A549 (cell line): ENCODE measurements at regions not wholly inside any gene's neighbourhood (a gene's known extent, or its start where the extent isn't known, plus 50 kb on each side); places are given as distances from the start of the nearest gene placed in this dataset.

Experiments
- BHLHE40 ChIP-seq: IDR thresholded peaks from 2 replicates; pipeline ENCODE4 v1.6.1; 2012; ENCODE audit warnings: low read depth, low read length, inconsistent platforms
- CEBPB ChIP-seq, 2 experiments: fragments of >200 bp in 1 of 2; sonication (Bioruptor Twin) in 1 of 2; formaldehyde crosslinking in 1 of 2; IDR thresholded peaks; 2 replicates each; pipeline ENCODE4 v1.6.1; 2012 to 2016
- CTCF ChIP-seq: fragments of >200 bp; sonication (Bioruptor Twin); formaldehyde crosslinking; IDR thresholded peaks from 3 replicates; pipeline ENCODE4 v1.5.1; 2016
- EP300 ChIP-seq, 2 experiments: fragments of >200 bp; sonication (Bioruptor Twin); formaldehyde crosslinking; IDR thresholded peaks; 2 replicates in 1 of 2; 3 replicates in 1 of 2; pipeline ENCODE4 v1.6.1; 2016 to 2017
- HDAC2 ChIP-seq: fragments of 200-600 bp; sonication (generic); IDR thresholded peaks from 2 replicates; pipeline ENCODE4 v1.6.1; 2016
- JUN ChIP-seq, 2 experiments: fragments of >200 bp; sonication (Bioruptor Twin); formaldehyde crosslinking; IDR thresholded peaks; 2 replicates in 1 of 2; 3 replicates in 1 of 2; pipeline ENCODE4 v1.6.1; 2016 to 2017
- JUNB ChIP-seq: fragments of >200 bp; sonication (Bioruptor Twin); formaldehyde crosslinking; IDR thresholded peaks from 2 replicates; pipeline ENCODE4 v1.6.1; 2016
- MYC ChIP-seq: IDR thresholded peaks from 2 replicates; pipeline ENCODE4 v1.6.1; 2012; ENCODE audit warnings: mild to moderate bottlenecking, inconsistent platforms, low read length, improper control_type of control experiment, borderline replicate concordance
- NR3C1 ChIP-seq: fragments of >200 bp; sonication (Bioruptor Twin); formaldehyde crosslinking; IDR thresholded peaks from 3 replicates; pipeline ENCODE4 v1.6.1; 2017
- POLR2A ChIP-seq: IDR thresholded peaks from 2 replicates; pipeline ENCODE4 v1.6.1; 2012; ENCODE audit warnings: mild to moderate bottlenecking, low read length
- RCOR1 ChIP-seq: fragments of 150-350 bp; IDR thresholded peaks from 2 replicates; pipeline ENCODE4 v1.6.1; 2014; ENCODE audit warnings: antibody characterized with exemption, low read length, low read depth
- RFX5 ChIP-seq: fragments of 450-650 bp; IDR thresholded peaks from 2 replicates; pipeline ENCODE4 v1.7.1; 2014; ENCODE audit warnings: antibody characterized with exemption, mild to moderate bottlenecking, moderate library complexity
- USF2 ChIP-seq: fragments of 450-650 bp; IDR thresholded peaks from 2 replicates; pipeline ENCODE4 v1.6.1; 2014; ENCODE audit warnings: antibody characterized with exemption

DNA sequence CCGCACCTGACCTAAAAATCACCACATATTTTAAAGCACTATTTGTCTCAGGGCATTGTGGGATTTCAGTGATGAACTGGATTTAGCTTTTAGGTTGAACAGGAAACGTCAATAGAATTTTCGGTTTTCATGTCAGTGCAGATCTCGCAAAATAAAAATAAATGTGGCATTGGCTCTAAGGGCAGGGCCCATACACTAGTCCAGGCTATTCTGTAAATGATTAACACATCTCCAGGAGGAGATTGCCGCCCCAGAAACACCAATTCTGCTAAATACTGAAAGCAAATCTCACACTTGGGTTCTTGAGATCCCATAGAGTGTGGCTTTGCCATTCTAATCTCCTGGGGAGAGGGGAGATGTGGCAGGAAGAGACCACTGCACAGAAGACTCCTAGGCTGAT, 1494.0 kb upstream of the TMEM132C start:
- TF ChIP-seq JUN (IDR thresholded peaks at IDR 0.05) (no peak), CTCF (no peak), HDAC2 (no peak), EP300 (IDR thresholded peaks at IDR 0.05) (no peak), BHLHE40 (no peak), JUNB (no peak), MYC (no peak), RFX5 (no peak), POLR2A (no peak), USF2 (no peak), NR3C1 (no peak), CEBPB (IDR thresholded peaks at IDR 0.05) (no peak), RCOR1 (no peak)
